GM12878 (cell line): ENCODE measurements at regions not wholly inside any gene's neighbourhood (a gene's known extent, or its start where the extent isn't known, plus 50 kb on each side); places are given as distances from the start of the nearest gene placed in this dataset.

ENCODE experiments used
- ATAC-seq: fragments of 200-7000 bp; cut with Tn5 transposase; 3 replicates; pipeline ENCODE4 v1.9.1; 2020; ENCODE audit warnings: mild to moderate bottlenecking, moderate library complexity
- BruUV-seq: library from RNA; stranded (reverse); fragments of 400-500 nt; replicated peaks from 2 replicates; lab custom pipeline; 2021; lab: Mats Ljungman, UMichigan
- CTCF ChIA-PET: fragments of 300-600 bp; sonication (Branson Sonifier 250); formaldehyde crosslinking; extraction: SDS; loops from one replicate; lab custom pipeline; 2021; ENCODE audit warnings: inconsistent platforms; lab: Yijun Ruan, JAX
- POLR2A ChIA-PET: fragments of 350-600 bp; formaldehyde crosslinking; extraction: SDS; loops from one replicate; lab custom pipeline; 2021; ENCODE audit warnings: inconsistent platforms; lab: Charles Lee
- RAD21 ChIA-PET: fragments of 300-600 bp; sonication (Branson Sonifier 250); formaldehyde crosslinking; loops from one replicate; lab custom pipeline; 2023; ENCODE audit warnings: antibody characterized with exemption; ENCODE audit not compliant: unreplicated experiment; lab: Charles Lee
- SMC1A ChIA-PET: fragments of 300-600 bp; sonication (Branson Sonifier 250); formaldehyde crosslinking; loops from one replicate; lab custom pipeline; 2023; ENCODE audit not compliant: unreplicated experiment, uncharacterized antibody; lab: Charles Lee
- DNase-seq: peaks from one replicate; pipeline ENCODE4 v3.0.0-alpha.2; 2011; ENCODE audit warnings: low read depth, low spot score
- FAIRE-seq: peaks from 3 replicates; lab custom pipeline; 2011; peaks lifted over from hg19 to GRCh38; lab: Jason Lieb, UNC
- H2AFZ ChIP-seq: 2 replicates; pipeline ENCODE4 v1.6.0; 2011; ENCODE audit warnings: low read depth, low read length, control low read depth; ENCODE audit not compliant: control insufficient read depth
- H3K27ac ChIP-seq: 2 replicates; pipeline ENCODE4 v1.5.1; 2011; ENCODE audit warnings: control low read depth; ENCODE audit not compliant: control insufficient read depth, insufficient read depth
- H3K27me3 ChIP-seq, 2 experiments: replicated peaks in 1 of 2; 2 replicates each; pipeline versions ENCODE4 v1.6.0 to v1.6.1; 2011; ENCODE audit warnings: low read length in 1 of 2; ENCODE audit not compliant: control insufficient read depth in 2 of 2, insufficient read depth in 2 of 2
- H3K36me3 ChIP-seq, 2 experiments: 2 replicates each; pipeline ENCODE4 v1.5.1; 2011; ENCODE audit warnings: low read length in 1 of 2; ENCODE audit not compliant: control insufficient read depth in 2 of 2, insufficient read depth in 2 of 2
- H3K4me1 ChIP-seq: 2 replicates; pipeline ENCODE4 v1.6.1; 2011; ENCODE audit warnings: mild to moderate bottlenecking, low read length, moderate library complexity, mixed read lengths; ENCODE audit not compliant: control insufficient read depth, insufficient read depth
- H3K4me2 ChIP-seq: 2 replicates; pipeline ENCODE4 v1.6.0; 2011; ENCODE audit warnings: control low read depth; ENCODE audit not compliant: control insufficient read depth, insufficient read depth
- H3K4me3 ChIP-seq: fragments of 200-600 bp; sonication (generic); 2 replicates; pipeline ENCODE4 v1.5.1; 2016
- H3K79me2 ChIP-seq: 2 replicates; pipeline ENCODE4 v1.6.0; 2011; ENCODE audit warnings: low read length; ENCODE audit not compliant: control insufficient read depth, insufficient read depth
- H3K9ac ChIP-seq: 2 replicates; pipeline ENCODE4 v1.8.0; 2011; ENCODE audit warnings: low read length, control low read depth, mixed read lengths; ENCODE audit not compliant: control insufficient read depth, insufficient read depth
- H3K9me3 ChIP-seq: replicated peaks from 3 replicates; pipeline ENCODE4 v1.5.1; 2011; ENCODE audit warnings: mild to moderate bottlenecking, low read length; ENCODE audit not compliant: control insufficient read depth, insufficient read depth
- H4K20me1 ChIP-seq: 2 replicates; pipeline ENCODE4 v1.6.0; 2011; ENCODE audit not compliant: control insufficient read depth, insufficient read depth
- CBX5 ChIP-seq: sonication (generic); IDR thresholded peaks from 2 replicates; pipeline ENCODE4 v1.6.1; 2016; ENCODE audit warnings: low read depth, moderate library complexity, mild to moderate bottlenecking, inconsistent platforms
- IKZF1 ChIP-seq: fragments of 450-650 bp; conservative IDR thresholded peaks from 2 replicates; pipeline ENCODE4 v1.6.1; 2017; ENCODE audit warnings: antibody characterized with exemption, mild to moderate bottlenecking
- MEF2A ChIP-seq: IDR thresholded peaks from 2 replicates; pipeline ENCODE4 v1.6.1; 2011; ENCODE audit warnings: low read depth, mild to moderate bottlenecking, low read length, moderate library complexity; ENCODE audit not compliant: insufficient read depth
- NFYB ChIP-seq: IDR thresholded peaks from 2 replicates; pipeline ENCODE4 v1.6.1; 2011; ENCODE audit warnings: low read depth, mild to moderate bottlenecking, low read length, improper control_type of control experiment, moderate library complexity; ENCODE audit not compliant: insufficient read depth
- RBBP5 ChIP-seq: fragments of 200-600 bp; sonication (generic); conservative IDR thresholded peaks from 2 replicates; pipeline ENCODE4 v1.6.1; 2016
- SP1 ChIP-seq: IDR thresholded peaks from one replicate; pipeline ENCODE4 v1.6.1; 2011; ENCODE audit warnings: low read depth, low read length
- USF1 ChIP-seq: IDR thresholded peaks from 2 replicates; pipeline ENCODE4 v1.6.1; 2011; ENCODE audit warnings: borderline replicate concordance, low read depth, mild to moderate bottlenecking, moderate library complexity, mixed read lengths, low read length; ENCODE audit not compliant: insufficient read depth; ENCODE audit errors: extremely low read length
- ZBTB11 ChIP-seq: fragments of 450-650 bp; formaldehyde crosslinking; IDR thresholded peaks from 2 replicates; pipeline ENCODE4 v1.5.0; 2022; ENCODE audit warnings: mild to moderate bottlenecking, missing genetic modification characterization
- ZBTB4 ChIP-seq: fragments of 450-650 bp; formaldehyde crosslinking; IDR thresholded peaks from 2 replicates; pipeline ENCODE4 v1.4.0; 2022; ENCODE audit warnings: mild to moderate bottlenecking, moderate library complexity
- WGBS: methylation state at CpG from one replicate; pipeline ENCODE4 v1.1.6; 2016; ENCODE audit warnings: low lambda C conversion rate; ENCODE audit not compliant: insufficient replicate concordance, insufficient coverage; ENCODE audit errors: missing lambda C conversion rate; 5-methylcytosine and 5-hydroxymethylcytosine counted together
- in situ Hi-C: fragments of 300-500 bp; cut with MboI; formaldehyde crosslinking; loops from 9 replicates; pipeline ENCODE4 v1.14.3; 2018; ENCODE audit warnings: mixed read lengths
- intact Hi-C: fragments of 100-400 bp; cut with micrococcal nuclease; formaldehyde crosslinking; loops from one replicate; pipeline ENCODE4 v1.14.2; 2022; ENCODE audit not compliant: unreplicated experiment

DNA sequence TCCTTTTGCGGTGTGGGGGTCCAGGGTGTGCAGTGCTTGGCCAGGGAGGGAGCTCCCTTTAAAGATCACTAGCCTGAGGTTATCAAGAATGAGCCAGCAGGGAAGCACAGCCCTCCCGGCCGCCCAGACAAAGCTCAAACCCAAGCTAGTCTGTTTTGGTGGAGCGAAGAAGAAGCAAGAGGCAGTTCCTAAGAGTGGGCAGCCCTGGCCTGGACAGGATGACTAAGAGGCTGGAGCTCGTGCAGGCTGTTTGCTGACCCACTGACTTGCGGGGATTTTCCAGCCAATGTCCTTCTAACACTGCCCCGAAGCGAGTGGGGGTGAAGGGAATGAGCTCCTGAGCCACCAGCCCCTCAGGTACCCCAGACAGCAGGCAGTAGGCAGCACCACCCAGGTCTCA is 134.4 kb downstream of the COPRS start:
- DNase-seq (no peak), ATAC-seq (no peak), FAIRE-seq (no peak)
- ChIA-PET CTCF (interaction anchor here (0.7 kb wide), 1 partner anchor 594 kb away, joined by 3 read pairs; no protein-coding TSS in a partner anchor), RAD21 (no interaction called here), POLR2A (interaction anchor here (0.6 kb wide), 1 partner anchor 1472 kb away, joined by 3 read pairs; no protein-coding TSS in a partner anchor), SMC1A (interaction anchor here (0.6 to 1.1 kb wide), 2 partner anchors 12 to 106 kb away, joined by 3 read pairs; no protein-coding TSS in a partner anchor)
- Histone ChIP-seq H3K9ac (no peak overlapping the region), H3K27me3 (peaks cover 2% of the 10 kb centered on the region in 2 experiments; a peak in 2 of 4 replicates), H2AFZ (no peak overlapping the region), H4K20me1 (no peaks in the 10 kb centered on the region), H3K4me2 (no peak overlapping the region), H3K79me2 (no peaks in the 10 kb centered on the region), H3K9me3 (no peaks in the 10 kb centered on the region; the same call in 2 of the 3 replicates), H3K36me3 (no peaks in the 10 kb centered on the region), H3K4me3 (no peak overlapping the region), H3K27ac (no peak overlapping the region), H3K4me1 (no peaks in the 10 kb centered on the region)
- TF ChIP-seq SP1 (no peak), USF1 (no peak)
- BruUV-seq: no TSS peak
- in situ Hi-C loops (no loop called here), intact Hi-C loops (no loop called here)
- whole genome bisulfite sequencing: 41% methylated on average over 8 of the region's 8 CpGs

- DNase-seq: no peak
- intact Hi-C loops (no loop called here), in situ Hi-C loops (no loop called here)
- TF ChIP-seq MEF2A (no peak), ZBTB4 (CRISPR knock-in tag) (no peak), IKZF1 (no peak), CBX5 (no peak), ZBTB11 (CRISPR knock-in tag) (no peak), NFYB (no peak), RBBP5 (no peak)
Observed at GRCh38 chr17:31724026-31724425, 135.0 kb downstream of the COPRS start.

More at GRCh38 chr17:31724026-31724425, 135.0 kb downstream of the COPRS start:
- ChIA-PET SMC1A (interaction anchor here (0.6 to 1.1 kb wide), 2 partner anchors 13 to 106 kb away, joined by 3 read pairs; no protein-coding TSS in a partner anchor), RAD21 (no interaction called here), CTCF (no interaction called here), POLR2A (no interaction called here)
- Histone ChIP-seq H3K27me3 (peaks cover 2% of the 10 kb centered on the region in 2 experiments; a peak in 2 of 4 replicates), H3K79me2 (no peaks in the 10 kb centered on the region), H4K20me1 (no peaks in the 10 kb centered on the region), H3K4me3 (no peak overlapping the region), H3K27ac (no peak overlapping the region), H2AFZ (no peak overlapping the region), H3K4me2 (no peak overlapping the region), H3K9ac (no peak overlapping the region), H3K9me3 (no peaks in the 10 kb centered on the region; the same call in 2 of the 3 replicates), H3K4me1 (no peaks in the 10 kb centered on the region), H3K36me3 (no peaks in the 10 kb centered on the region)
- no peak for FAIRE-seq
- 59% methylated on average over 8 of the region's 8 CpGs for WGBS
- BruUV-seq: no TSS peak
- no peak for ATAC-seq
